Neural crest cell (in vitro differentiated cells): ENCODE measurements at regions not wholly inside any gene's neighbourhood (a gene's known extent, or its start where the extent isn't known, plus 50 kb on each side); places are given as distances from the start of the nearest gene placed in this dataset.

ENCODE experiments used
- DNase-seq: peaks from one replicate; pipeline ENCODE4 v3.0.0; 2021; ENCODE audit warnings: low read depth, mixed read lengths, low spot score
- H3K27ac Mint-ChIP-seq: one replicate; pipeline ENCODE4 v1.8.0; 2021; ENCODE audit warnings: mild to moderate bottlenecking, mixed read lengths; ENCODE audit not compliant: unreplicated experiment
- H3K27me3 Mint-ChIP-seq: 2 replicates; pipeline ENCODE4 v1.8.0; 2021; ENCODE audit warnings: low read depth, mild to moderate bottlenecking, mixed read lengths
- H3K36me3 Mint-ChIP-seq: 2 replicates; pipeline ENCODE4 v1.8.0; 2021; ENCODE audit warnings: low read depth, mild to moderate bottlenecking, mixed read lengths
- H3K4me1 Mint-ChIP-seq: 2 replicates; pipeline ENCODE4 v1.8.0; 2021; ENCODE audit warnings: mixed read lengths
- H3K4me3 Mint-ChIP-seq: one replicate; pipeline ENCODE4 v1.8.0; 2021; ENCODE audit warnings: mild to moderate bottlenecking, mixed read lengths
- H3K9me3 Mint-ChIP-seq: 2 replicates; pipeline ENCODE4 v1.8.0; 2021; ENCODE audit warnings: mixed read lengths
- CTCF ChIP-seq: fragments of 200-600 bp; sonication (generic); conservative IDR thresholded peaks from 2 replicates; pipeline ENCODE4 v1.5.0; 2021; ENCODE audit warnings: antibody characterized with exemption, mild to moderate bottlenecking

GRCh38 chr1:212205843-212206242 lies 79.4 kb upstream of the PPP2R5A start:
- Mint-ChIP-seq H3K9me3 (peaks cover 4% of the 10 kb centered on the region), H3K4me3 (no peak overlapping the region), H3K27me3 (no peaks in the 10 kb centered on the region), H3K36me3 (no peaks in the 10 kb centered on the region), H3K27ac (no peak overlapping the region), H3K4me1 (peaks cover 3% of the 10 kb centered on the region)
- DNase-seq = no peak
- TF ChIP-seq CTCF = no peak

GRCh38 chr1:212207118-212207517 lies 78.1 kb upstream of the PPP2R5A start:
- no peak overlapping the region for H3K27ac Mint-ChIP-seq

GRCh38 chr1:212207822-212208520 lies 77.2 kb upstream of the PPP2R5A start:
- Mint-ChIP-seq H3K27me3 (no peaks in the 10 kb centered on the region), H3K27ac (no peak overlapping the region), H3K36me3 (no peaks in the 10 kb centered on the region), H3K4me3 (no peak overlapping the region), H3K9me3 (peaks cover 4% of the 10 kb centered on the region), H3K4me1 (peaks cover 11% of the 10 kb centered on the region)
- TF ChIP-seq CTCF = no peak
- no peak for DNase-seq

More at GRCh38 chr1:212207118-212207517, 78.1 kb upstream of the PPP2R5A start:
- Mint-ChIP-seq H3K9me3 (peaks cover 4% of the 10 kb centered on the region), H3K36me3 (no peaks in the 10 kb centered on the region), H3K4me1 (peaks cover 3% of the 10 kb centered on the region), H3K27me3 (no peaks in the 10 kb centered on the region), H3K4me3 (no peak overlapping the region)
- no peak for DNase-seq
- no peak for TF ChIP-seq CTCF

- Mint-ChIP-seq H3K27me3 (no peaks in the 10 kb centered on the region), H3K4me1 (peaks cover 16% of the 10 kb centered on the region), H3K27ac (no peak overlapping the region), H3K4me3 (no peak overlapping the region), H3K9me3 (peaks cover 4% of the 10 kb centered on the region), H3K36me3 (no peaks in the 10 kb centered on the region)
- no peak for DNase-seq
- TF ChIP-seq CTCF = no peak
Observed at GRCh38 chr1:212208978-212209644, 76.1 kb upstream of the PPP2R5A start.

- Mint-ChIP-seq H3K9me3 (no peaks in the 10 kb centered on the region), H3K4me3 (no peak overlapping the region), H3K36me3 (no peaks in the 10 kb centered on the region), H3K4me1 (peaks cover 14% of the 10 kb centered on the region), H3K27ac (no peak overlapping the region), H3K27me3 (no peaks in the 10 kb centered on the region)
- TF ChIP-seq CTCF = no peak
- DNase-seq = no peak
Observed at GRCh38 chr1:212211371-212211770, 73.8 kb upstream of the PPP2R5A start.
